ENCODE measurements at regions not wholly inside any gene's neighbourhood (a gene's known extent, or its start where the extent isn't known, plus 50 kb on each side); places are given as distances from the start of the nearest gene placed in this dataset.

- TF ChIP-seq POLR2A (IDR thresholded peaks at IDR 0.05; ENCODE audit: low read length) (no peak), RNF2 (IDR thresholded peaks at IDR 0.05; ENCODE audit: borderline replicate concordance, low read depth) (no peak), CTCF (IDR thresholded peaks at IDR 0.05) (no peak)
These were observed 246.8 kb upstream of the ROBO1 start for GRCh38 chr3:80014576-80014975.

Data from A549 (cell line).